ENCODE measurements at regions not wholly inside any gene's neighbourhood (a gene's known extent, or its start where the extent isn't known, plus 50 kb on each side); places are given as distances from the start of the nearest gene placed in this dataset.
A peak's percentile ranks its signal among the peaks of the same experiment; 100 is the strongest.

GRCh38 chr17:79223953-79224352 is 149.3 kb downstream of the ENGASE start:
- DNase-seq = no peak
- H3K27me3 ChIP-seq (replicated peaks; ENCODE audit: control insufficient read depth, insufficient read depth, low read length, poor library complexity, severe bottlenecking) = peaks cover 12% of the 10 kb centered on the region

GRCh38 chr17:79223471-79223870 is 148.8 kb downstream of the ENGASE start:
- no peaks in the 10 kb centered on the region for H3K9me3 ChIP-seq (ENCODE audit: control insufficient read depth, low read length)
- H3K27me3 ChIP-seq (replicated peaks; ENCODE audit: control insufficient read depth, insufficient read depth, low read length, poor library complexity, severe bottlenecking) = peaks cover 12% of the 10 kb centered on the region
- no peaks in the 10 kb centered on the region for H3K4me1 ChIP-seq (ENCODE audit: control insufficient read depth, insufficient read depth, low read length, poor library complexity, severe bottlenecking)
- no peaks in the 10 kb centered on the region for H3K36me3 ChIP-seq (ENCODE audit: control insufficient read depth, insufficient read depth, low read length)
- no peak overlapping the region for H3K27ac ChIP-seq (ENCODE audit: insufficient read depth, low read length, poor library complexity, severe bottlenecking)
- H3K4me3 ChIP-seq (ENCODE audit: insufficient read depth, low read depth, low read length, poor library complexity, severe bottlenecking) = no peak overlapping the region
- DNase-seq = no peak

More at GRCh38 chr17:79223953-79224352, 149.3 kb downstream of the ENGASE start:
- Histone ChIP-seq H3K4me3 (ENCODE audit: insufficient read depth, low read depth, low read length, poor library complexity, severe bottlenecking) (no peak overlapping the region), H3K27ac (ENCODE audit: insufficient read depth, low read length, poor library complexity, severe bottlenecking) (no peak overlapping the region), H3K36me3 (ENCODE audit: control insufficient read depth, insufficient read depth, low read length) (no peaks in the 10 kb centered on the region), H3K9me3 (ENCODE audit: control insufficient read depth, low read length) (no peaks in the 10 kb centered on the region), H3K4me1 (ENCODE audit: control insufficient read depth, insufficient read depth, low read length, poor library complexity, severe bottlenecking) (no peaks in the 10 kb centered on the region)

- Histone ChIP-seq H3K9me3 (ENCODE audit: control insufficient read depth, low read length) (no peaks in the 10 kb centered on the region), H3K4me1 (ENCODE audit: control insufficient read depth, insufficient read depth, low read length, poor library complexity, severe bottlenecking) (no peaks in the 10 kb centered on the region), H3K27ac (ENCODE audit: insufficient read depth, low read length, poor library complexity, severe bottlenecking) (no peak overlapping the region), H3K36me3 (ENCODE audit: control insufficient read depth, insufficient read depth, low read length) (no peaks in the 10 kb centered on the region), H3K27me3 (replicated peaks; ENCODE audit: control insufficient read depth, insufficient read depth, low read length, poor library complexity, severe bottlenecking) (peaks cover 12% of the 10 kb centered on the region), H3K4me3 (ENCODE audit: insufficient read depth, low read depth, low read length, poor library complexity, severe bottlenecking) (no peak overlapping the region)
- DNase-seq = no peak
These were observed 147.0 kb downstream of the ENGASE start for GRCh38 chr17:79221597-79221996.

GRCh38 chr17:79220713-79221291 is 146.2 kb downstream of the ENGASE start:
- no peaks in the 10 kb centered on the region for H3K9me3 ChIP-seq (ENCODE audit: control insufficient read depth, low read length)
- no peak overlapping the region for H3K27ac ChIP-seq (ENCODE audit: insufficient read depth, low read length, poor library complexity, severe bottlenecking)
- H3K4me3 ChIP-seq (ENCODE audit: insufficient read depth, low read depth, low read length, poor library complexity, severe bottlenecking) = peak overlapping the region; percentile 17
- peaks cover 12% of the 10 kb centered on the region for H3K27me3 ChIP-seq (replicated peaks; ENCODE audit: control insufficient read depth, insufficient read depth, low read length, poor library complexity, severe bottlenecking)
- no peaks in the 10 kb centered on the region for H3K36me3 ChIP-seq (ENCODE audit: control insufficient read depth, insufficient read depth, low read length)
- no peaks in the 10 kb centered on the region for H3K4me1 ChIP-seq (ENCODE audit: control insufficient read depth, insufficient read depth, low read length, poor library complexity, severe bottlenecking)
- DNase-seq = no peak

GRCh38 chr17:79220201-79220712 is 145.6 kb downstream of the ENGASE start:
- Histone ChIP-seq H3K36me3 (ENCODE audit: control insufficient read depth, insufficient read depth, low read length) (no peaks in the 10 kb centered on the region), H3K9me3 (ENCODE audit: control insufficient read depth, low read length) (no peaks in the 10 kb centered on the region), H3K4me1 (ENCODE audit: control insufficient read depth, insufficient read depth, low read length, poor library complexity, severe bottlenecking) (no peaks in the 10 kb centered on the region), H3K4me3 (ENCODE audit: insufficient read depth, low read depth, low read length, poor library complexity, severe bottlenecking) (peak overlapping the region; percentile 17), H3K27me3 (replicated peaks; ENCODE audit: control insufficient read depth, insufficient read depth, low read length, poor library complexity, severe bottlenecking) (peaks cover 12% of the 10 kb centered on the region), H3K27ac (ENCODE audit: insufficient read depth, low read length, poor library complexity, severe bottlenecking) (no peak overlapping the region)
- no peak for DNase-seq

- Histone ChIP-seq H3K27ac (ENCODE audit: insufficient read depth, low read length, poor library complexity, severe bottlenecking) (no peak overlapping the region), H3K27me3 (replicated peaks; ENCODE audit: control insufficient read depth, insufficient read depth, low read length, poor library complexity, severe bottlenecking) (peaks cover 12% of the 10 kb centered on the region), H3K9me3 (ENCODE audit: control insufficient read depth, low read length) (no peaks in the 10 kb centered on the region), H3K36me3 (ENCODE audit: control insufficient read depth, insufficient read depth, low read length) (no peaks in the 10 kb centered on the region), H3K4me3 (ENCODE audit: insufficient read depth, low read depth, low read length, poor library complexity, severe bottlenecking) (no peak overlapping the region), H3K4me1 (ENCODE audit: control insufficient read depth, insufficient read depth, low read length, poor library complexity, severe bottlenecking) (no peaks in the 10 kb centered on the region)
- DNase-seq = no peak
These were observed 144.7 kb downstream of the ENGASE start for GRCh38 chr17:79219208-79219935.

- Histone ChIP-seq H3K36me3 (ENCODE audit: control insufficient read depth, insufficient read depth, low read length) (no peaks in the 10 kb centered on the region), H3K9me3 (ENCODE audit: control insufficient read depth, low read length) (no peaks in the 10 kb centered on the region), H3K27ac (ENCODE audit: insufficient read depth, low read length, poor library complexity, severe bottlenecking) (no peak overlapping the region), H3K4me1 (ENCODE audit: control insufficient read depth, insufficient read depth, low read length, poor library complexity, severe bottlenecking) (no peaks in the 10 kb centered on the region), H3K4me3 (ENCODE audit: insufficient read depth, low read depth, low read length, poor library complexity, severe bottlenecking) (no peak overlapping the region), H3K27me3 (replicated peaks; ENCODE audit: control insufficient read depth, insufficient read depth, low read length, poor library complexity, severe bottlenecking) (peaks cover 12% of the 10 kb centered on the region)
- DNase-seq = no peak
These were observed 144.2 kb downstream of the ENGASE start for GRCh38 chr17:79218825-79219200.

GRCh38 chr17:79218175-79218824 is 143.7 kb downstream of the ENGASE start:
- H3K4me3 ChIP-seq (ENCODE audit: insufficient read depth, low read depth, low read length, poor library complexity, severe bottlenecking) = no peak overlapping the region
- no peaks in the 10 kb centered on the region for H3K9me3 ChIP-seq (ENCODE audit: control insufficient read depth, low read length)
- H3K27me3 ChIP-seq (replicated peaks; ENCODE audit: control insufficient read depth, insufficient read depth, low read length, poor library complexity, severe bottlenecking) = peaks cover 12% of the 10 kb centered on the region
- no peaks in the 10 kb centered on the region for H3K4me1 ChIP-seq (ENCODE audit: control insufficient read depth, insufficient read depth, low read length, poor library complexity, severe bottlenecking)
- no peak for DNase-seq
- no peak overlapping the region for H3K27ac ChIP-seq (ENCODE audit: insufficient read depth, low read length, poor library complexity, severe bottlenecking)
- no peaks in the 10 kb centered on the region for H3K36me3 ChIP-seq (ENCODE audit: control insufficient read depth, insufficient read depth, low read length)

GRCh38 chr17:79217473-79218135 is 143.0 kb downstream of the ENGASE start:
- DNase-seq = no peak
- no peak overlapping the region for H3K27ac ChIP-seq (ENCODE audit: insufficient read depth, low read length, poor library complexity, severe bottlenecking)
- no peaks in the 10 kb centered on the region for H3K36me3 ChIP-seq (ENCODE audit: control insufficient read depth, insufficient read depth, low read length)
- no peaks in the 10 kb centered on the region for H3K9me3 ChIP-seq (ENCODE audit: control insufficient read depth, low read length)
- peaks cover 6% of the 10 kb centered on the region for H3K27me3 ChIP-seq (replicated peaks; ENCODE audit: control insufficient read depth, insufficient read depth, low read length, poor library complexity, severe bottlenecking)
- no peak overlapping the region for H3K4me3 ChIP-seq (ENCODE audit: insufficient read depth, low read depth, low read length, poor library complexity, severe bottlenecking)
- no peaks in the 10 kb centered on the region for H3K4me1 ChIP-seq (ENCODE audit: control insufficient read depth, insufficient read depth, low read length, poor library complexity, severe bottlenecking)
